GM12878 (cell line): ENCODE measurements at regions not wholly inside any gene's neighbourhood (a gene's known extent, or its start where the extent isn't known, plus 50 kb on each side); places are given as distances from the start of the nearest gene placed in this dataset.

Experiments
- CHD4 ChIP-seq: fragments of 200-600 bp; sonication (generic); IDR thresholded peaks from 2 replicates; pipeline ENCODE4 v1.6.1; 2016; ENCODE audit warnings: mild to moderate bottlenecking
- EP300 ChIP-seq, 2 experiments: fragments of 150-350 bp in 1 of 2; IDR thresholded peaks; 2 replicates each; pipeline ENCODE4 v1.6.1; 2011 to 2012; ENCODE audit warnings: low read depth in 2 of 2, low read length in 2 of 2, borderline replicate concordance in 1 of 2, improper control_type of control experiment in 1 of 2, inconsistent platforms in 1 of 2; ENCODE audit not compliant: control insufficient read depth in 1 of 2
- EZH2 ChIP-seq: IDR thresholded peaks from 2 replicates; pipeline ENCODE4 v1.6.1; 2012; ENCODE audit warnings: low read depth, mild to moderate bottlenecking, control low read depth, inconsistent platforms, low read length, borderline replicate concordance; ENCODE audit not compliant: control insufficient read depth
- KDM1A ChIP-seq: fragments of 200-600 bp; sonication (generic); IDR thresholded peaks from 2 replicates; pipeline ENCODE4 v1.6.1; 2016; ENCODE audit warnings: borderline replicate concordance
- ZSCAN29 ChIP-seq: fragments of 450-650 bp; IDR thresholded peaks from 2 replicates; pipeline ENCODE4 v1.6.1; 2017; ENCODE audit warnings: mild to moderate bottlenecking, moderate library complexity

GRCh38 chr20:40082436-40082835 lies 606.6 kb downstream of the MAFB start:
- TF ChIP-seq EZH2 (no peak), EP300 (IDR thresholded peaks at IDR 0.05; ENCODE audit: borderline replicate concordance in 1 of 2, control insufficient read depth in 1 of 2, low read depth in 2 of 2, low read length in 2 of 2) (no peak), CHD4 (no peak), ZSCAN29 (no peak), KDM1A (no peak)
